T47D (cell line): ENCODE measurements at regions not wholly inside any gene's neighbourhood (a gene's known extent, or its start where the extent isn't known, plus 50 kb on each side); places are given as distances from the start of the nearest gene placed in this dataset.

Source experiments
- DNase-seq, 2 experiments: peaks; one replicate each; pipeline versions ENCODE4 v3.0.0 to v3.0.0-alpha.2; 2011 to 2012; ENCODE audit warnings: low read depth in 1 of 2, low spot score in 1 of 2
- JUND ChIP-seq: IDR thresholded peaks from 2 replicates; pipeline ENCODE4 v1.6.1; 2012; ENCODE audit warnings: low read depth
- in situ Hi-C: cut with HindIII; loops from 2 replicates; pipeline ENCODE4 v1.10.0; 2016; ENCODE audit warnings: low sequenced_read_pairs, low pct_unique_long_range_greater_than_20kb

GRCh38 chr4:135744928-135745327 is 1543.3 kb upstream of the PABPC4L start:
- no peak for TF ChIP-seq JUND
- DNase-seq = no peak
- in situ Hi-C loops = no loop called here

- in situ Hi-C loops = no loop called here
- DNase-seq = no peak
- TF ChIP-seq JUND = no peak
Observed at GRCh38 chr4:135741583-135741982, 1540.0 kb upstream of the PABPC4L start.

- no peak for TF ChIP-seq JUND
- in situ Hi-C loops = no loop called here
- no peak for DNase-seq
Observed at GRCh38 chr4:135739354-135739753, 1537.8 kb upstream of the PABPC4L start.

GRCh38 chr4:135735512-135735911 is 1533.9 kb upstream of the PABPC4L start:
- in situ Hi-C loops = no loop called here
- DNase-seq = no peak

DNA sequence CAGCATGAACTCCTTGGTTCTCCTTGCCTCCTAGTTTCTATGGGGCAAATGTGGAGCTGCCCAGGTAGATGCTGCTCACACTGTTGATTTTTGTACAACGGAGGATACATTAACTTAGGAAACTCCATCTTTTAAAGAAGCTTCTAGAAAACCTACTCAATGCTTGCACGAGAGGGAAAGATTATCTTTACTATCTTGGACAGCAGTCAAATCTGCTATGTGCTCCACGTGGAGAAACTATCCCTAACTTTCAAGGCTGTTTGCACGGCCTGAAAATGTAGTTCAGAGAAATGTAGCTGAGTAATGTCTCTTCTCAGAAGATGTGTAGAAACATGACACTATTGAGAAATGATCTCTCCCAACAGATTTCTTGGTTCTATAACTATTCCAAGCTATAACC is 1530.9 kb upstream of the PABPC4L start:
- no peak for TF ChIP-seq JUND
- DNase-seq = no peak
- in situ Hi-C loops = no loop called here

More at GRCh38 chr4:135735512-135735911, 1533.9 kb upstream of the PABPC4L start:
- TF ChIP-seq JUND = no peak

- no peak for DNase-seq
- in situ Hi-C loops = no loop called here
- TF ChIP-seq JUND = no peak
Observed at GRCh38 chr4:135731682-135732081, 1530.1 kb upstream of the PABPC4L start.

- in situ Hi-C loops = no loop called here
- TF ChIP-seq JUND = no peak
- no peak for DNase-seq
Observed at GRCh38 chr4:135724421-135724820, 1522.8 kb upstream of the PABPC4L start.

GRCh38 chr4:135718019-135718418 is 1516.4 kb upstream of the PABPC4L start:
- in situ Hi-C loops = no loop called here
- peak in 1 of 2 experiments; percentile 1 for DNase-seq
- no peak for TF ChIP-seq JUND

DNA sequence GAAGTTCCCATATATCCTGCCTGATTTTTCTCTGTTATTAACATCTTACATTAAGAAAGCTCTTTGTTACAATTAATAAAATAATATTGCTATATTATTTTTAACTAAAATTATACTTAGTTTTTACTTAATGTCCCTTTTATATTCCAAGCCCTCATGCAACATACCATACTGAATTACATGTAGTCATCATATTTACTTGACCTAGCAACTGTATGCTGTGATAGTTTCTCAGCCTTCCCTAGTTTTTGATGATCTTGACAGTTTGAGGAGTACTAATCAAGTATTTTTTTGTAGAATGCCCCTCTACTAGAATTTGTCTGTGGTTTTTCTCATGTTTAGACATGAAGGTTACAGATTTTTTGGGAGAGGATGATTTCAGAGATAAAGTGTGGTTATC is 1503.8 kb upstream of the PABPC4L start:
- TF ChIP-seq JUND = no peak
- in situ Hi-C loops = no loop called here

DNA sequence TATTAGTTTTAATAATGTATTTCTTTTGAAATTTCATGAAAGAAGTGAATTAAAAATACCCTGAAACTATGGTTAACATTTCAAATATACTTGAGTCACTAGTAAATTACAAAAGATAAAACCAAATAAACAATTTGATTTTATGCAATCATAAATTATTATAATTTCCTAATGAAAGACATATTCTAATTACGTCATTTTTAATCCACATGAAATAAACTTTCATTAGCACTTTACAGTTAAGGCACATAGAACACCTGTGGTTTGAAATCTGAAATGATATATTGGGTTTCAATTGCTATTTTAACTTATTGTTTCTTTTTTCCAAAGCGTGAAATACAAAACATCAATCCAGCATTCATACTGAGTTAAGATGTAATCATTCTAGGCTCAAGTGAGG is 1492.5 kb upstream of the PABPC4L start:
- DNase-seq = no peak
- in situ Hi-C loops = no loop called here
- TF ChIP-seq JUND = no peak

More for the DNA sequence above, 1503.8 kb upstream of the PABPC4L start:
- no peak for DNase-seq

- no peak for DNase-seq
- in situ Hi-C loops = no loop called here
- TF ChIP-seq JUND = no peak
Observed at GRCh38 chr4:135684001-135684400, 1482.4 kb upstream of the PABPC4L start.

DNA sequence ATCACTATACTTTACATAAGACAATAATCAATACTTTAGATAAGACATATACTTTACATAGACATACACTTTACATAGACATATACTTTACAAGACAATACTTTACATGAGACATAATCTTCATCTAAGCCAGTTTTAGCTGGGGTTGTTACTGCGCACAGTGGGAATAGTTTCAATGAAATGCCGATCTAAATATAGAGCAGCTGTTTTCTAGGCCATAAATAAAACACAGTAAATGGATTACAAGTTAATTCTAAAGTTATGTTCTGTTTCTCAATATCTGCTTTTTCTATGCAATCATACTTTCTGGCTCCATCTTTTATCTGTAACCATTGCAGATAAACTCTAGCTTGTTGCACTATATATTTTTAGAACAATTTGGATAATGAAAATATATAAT is 1470.6 kb upstream of the PABPC4L start:
- TF ChIP-seq JUND = no peak
- DNase-seq = no peak
- in situ Hi-C loops = no loop called here

- TF ChIP-seq JUND = no peak
- DNase-seq = peak in 1 of 2 experiments; percentile 29
- in situ Hi-C loops = no loop called here
Observed at GRCh38 chr4:135670548-135670947, 1469.0 kb upstream of the PABPC4L start.
